ENCODE measurements at regions not wholly inside any gene's neighbourhood (a gene's known extent, or its start where the extent isn't known, plus 50 kb on each side); places are given as distances from the start of the nearest gene placed in this dataset.

DNA sequence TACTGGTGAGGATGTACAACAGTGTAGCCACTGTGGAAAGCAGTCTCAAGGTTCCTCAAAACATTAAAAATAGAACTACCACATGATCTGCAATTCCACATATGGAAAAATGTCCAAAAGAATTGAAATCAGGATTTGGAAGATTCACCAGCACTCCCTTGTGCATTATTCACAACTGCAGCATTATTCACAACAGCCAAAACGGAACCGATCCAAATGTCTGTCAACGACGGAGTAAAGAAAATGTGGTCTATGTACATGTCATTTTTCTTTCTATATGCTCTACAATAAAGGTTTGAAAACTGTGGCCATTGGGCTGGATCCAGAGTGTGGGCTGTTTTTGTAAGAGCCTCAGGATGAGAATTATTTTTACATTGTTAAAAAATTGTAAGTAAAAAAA, 1206.1 kb upstream of the CELF2 start:
- no peak overlapping the region for H3K4me3 ChIP-seq
- intact Hi-C loops (cut with DNase I): no loop called here
- ATAC-seq (no peak), DNase-seq (no peak)
- TF ChIP-seq, protein P1, sequence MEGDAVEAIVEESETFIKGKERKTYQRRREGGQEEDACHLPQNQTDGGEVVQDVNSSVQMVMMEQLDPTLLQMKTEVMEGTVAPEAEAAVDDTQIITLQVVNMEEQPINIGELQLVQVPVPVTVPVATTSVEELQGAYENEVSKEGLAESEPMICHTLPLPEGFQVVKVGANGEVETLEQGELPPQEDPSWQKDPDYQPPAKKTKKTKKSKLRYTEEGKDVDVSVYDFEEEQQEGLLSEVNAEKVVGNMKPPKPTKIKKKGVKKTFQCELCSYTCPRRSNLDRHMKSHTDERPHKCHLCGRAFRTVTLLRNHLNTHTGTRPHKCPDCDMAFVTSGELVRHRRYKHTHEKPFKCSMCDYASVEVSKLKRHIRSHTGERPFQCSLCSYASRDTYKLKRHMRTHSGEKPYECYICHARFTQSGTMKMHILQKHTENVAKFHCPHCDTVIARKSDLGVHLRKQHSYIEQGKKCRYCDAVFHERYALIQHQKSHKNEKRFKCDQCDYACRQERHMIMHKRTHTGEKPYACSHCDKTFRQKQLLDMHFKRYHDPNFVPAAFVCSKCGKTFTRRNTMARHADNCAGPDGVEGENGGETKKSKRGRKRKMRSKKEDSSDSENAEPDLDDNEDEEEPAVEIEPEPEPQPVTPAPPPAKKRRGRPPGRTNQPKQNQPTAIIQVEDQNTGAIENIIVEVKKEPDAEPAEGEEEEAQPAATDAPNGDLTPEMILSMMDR (IDR thresholded peaks at IDR 0.05): no peak
- H3K4me1 ChIP-seq: no peaks in the 10 kb centered on the region
- H3K9me3 ChIP-seq: no peaks in the 10 kb centered on the region
- H3K27me3 ChIP-seq (ENCODE audit: low read depth): no peaks in the 10 kb centered on the region
- H3K27ac ChIP-seq: no peak overlapping the region
- H3K36me3 ChIP-seq: no peaks in the 10 kb centered on the region

- Histone ChIP-seq H3K27me3 (ENCODE audit: low read depth) (no peaks in the 10 kb centered on the region), H3K4me1 (no peaks in the 10 kb centered on the region), H3K36me3 (no peaks in the 10 kb centered on the region), H3K9me3 (no peaks in the 10 kb centered on the region), H3K27ac (no peak overlapping the region), H3K4me3 (no peak overlapping the region)
- DNase-seq (no peak), ATAC-seq (no peak)
- intact Hi-C loops (cut with DNase I): no loop called here
- TF ChIP-seq, protein P1 (IDR thresholded peaks at IDR 0.05): no peak
These were observed 1203.3 kb upstream of the CELF2 start for GRCh38 chr10:9814285-9814864.

DNA sequence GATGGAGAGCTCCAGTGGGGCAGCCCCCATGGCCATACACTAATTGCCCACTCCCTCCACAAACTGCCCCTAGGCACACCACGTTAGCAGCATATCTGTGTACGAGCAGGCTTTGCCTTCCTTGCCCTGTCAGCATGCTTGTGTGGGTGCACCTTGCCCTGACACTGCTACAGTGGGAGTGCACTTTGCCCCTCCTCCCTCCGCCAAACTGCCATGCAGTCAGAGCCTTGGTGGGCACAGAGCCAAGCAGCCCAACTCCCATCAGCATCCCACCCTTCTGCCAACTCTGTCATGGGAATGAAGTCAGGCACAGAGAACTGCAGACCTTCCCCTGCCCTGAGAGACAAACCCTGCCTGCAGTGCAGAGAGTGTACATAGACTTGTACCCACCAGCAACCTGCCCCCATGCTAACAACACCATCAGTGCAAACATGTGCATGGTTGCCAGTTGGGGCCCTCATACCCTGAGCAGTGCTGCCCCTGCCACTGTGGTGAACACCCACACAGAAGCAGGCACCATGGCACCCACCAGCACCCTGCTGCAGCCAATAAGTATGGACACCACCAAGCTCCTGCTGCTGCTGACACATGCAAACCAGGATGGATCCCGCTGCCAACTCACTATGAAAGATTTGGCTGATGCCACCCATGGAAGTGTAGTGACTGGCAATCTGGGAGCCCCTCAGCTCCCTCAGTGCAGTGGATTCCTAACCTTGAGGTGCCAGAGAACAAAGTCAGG, 1197.7 kb upstream of the CELF2 start:
- intact Hi-C loops (cut with DNase I): no loop called here
- H3K4me1 ChIP-seq: no peaks in the 10 kb centered on the region
- H3K9me3 ChIP-seq: no peaks in the 10 kb centered on the region
- no peak for DNase-seq
- TF ChIP-seq, protein P1 (IDR thresholded peaks at IDR 0.05): no peak
- H3K27ac ChIP-seq: no peak overlapping the region
- H3K36me3 ChIP-seq: no peaks in the 10 kb centered on the region
- H3K4me3 ChIP-seq: no peak overlapping the region
- no peaks in the 10 kb centered on the region for H3K27me3 ChIP-seq (ENCODE audit: low read depth)
- ATAC-seq: peak in 1 of 2 donors; percentile 25

DNA sequence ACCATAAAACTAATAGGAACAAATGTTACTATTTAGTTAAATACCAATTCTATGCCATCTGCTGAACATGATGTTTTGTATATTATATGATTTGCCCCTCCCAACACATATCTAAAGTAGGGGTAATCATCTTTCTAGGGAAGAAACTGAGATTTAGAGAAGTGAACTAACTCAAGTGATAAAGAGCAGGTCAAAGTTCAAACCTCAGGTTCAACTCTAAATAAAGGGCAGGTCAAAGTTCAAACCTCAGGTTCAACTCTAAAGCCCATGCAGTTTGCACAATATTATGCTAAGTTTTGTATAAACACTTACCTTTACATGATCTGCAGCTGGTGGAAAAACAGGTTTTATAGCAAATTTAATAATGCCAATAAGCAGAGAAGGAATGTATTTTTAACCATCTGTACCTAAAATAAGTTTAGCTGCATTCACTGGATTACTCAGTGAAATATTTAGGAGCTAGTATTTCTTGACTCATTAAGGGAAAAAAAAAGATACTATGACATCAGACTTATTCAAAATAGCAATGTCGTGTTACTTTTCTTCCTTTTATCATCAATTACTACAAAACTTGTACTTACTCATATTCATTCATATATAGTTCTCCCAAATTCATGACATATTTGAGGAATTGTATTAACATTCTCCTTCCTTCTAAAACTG, 1194.3 kb upstream of the CELF2 start:
- no peak for DNase-seq

DNA sequence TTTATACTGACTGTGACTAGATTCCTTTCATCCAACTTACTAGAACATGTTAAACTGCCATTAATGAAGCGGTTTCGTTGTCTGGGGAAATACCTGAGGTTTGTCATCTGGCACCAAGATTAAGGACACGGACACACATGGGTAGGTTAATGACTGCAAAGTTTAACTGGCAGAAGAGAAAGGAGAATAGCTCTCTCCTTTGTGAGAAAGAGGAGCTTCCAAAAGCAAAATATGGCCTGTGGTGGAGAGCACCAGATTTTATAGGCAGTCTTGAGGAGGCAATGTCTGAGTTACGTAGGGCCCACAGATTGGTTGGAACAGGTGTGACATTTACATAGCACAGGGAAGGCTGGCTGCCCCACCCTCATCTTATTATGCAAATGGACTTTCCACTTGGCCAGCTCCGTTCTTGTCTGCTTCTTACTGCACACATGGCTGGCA, 1193.0 kb upstream of the CELF2 start:
- TF ChIP-seq, protein P1 (IDR thresholded peaks at IDR 0.05): no peak
- ATAC-seq: peak in 1 of 2 donors; percentile 32

More for the DNA sequence above, 1194.3 kb upstream of the CELF2 start:
- intact Hi-C loops (cut with DNase I): no loop called here
- Histone ChIP-seq H3K27me3 (ENCODE audit: low read depth) (no peaks in the 10 kb centered on the region), H3K9me3 (no peaks in the 10 kb centered on the region), H3K4me1 (no peaks in the 10 kb centered on the region), H3K27ac (no peak overlapping the region), H3K36me3 (no peaks in the 10 kb centered on the region), H3K4me3 (no peak overlapping the region)
- ATAC-seq: no peak
- TF ChIP-seq, protein P1 (IDR thresholded peaks at IDR 0.05): no peak

More for the DNA sequence above, 1193.0 kb upstream of the CELF2 start:
- Histone ChIP-seq H3K9me3 (no peaks in the 10 kb centered on the region), H3K4me3 (no peak overlapping the region), H3K36me3 (no peaks in the 10 kb centered on the region), H3K27ac (no peak overlapping the region), H3K4me1 (no peaks in the 10 kb centered on the region), H3K27me3 (ENCODE audit: low read depth) (no peaks in the 10 kb centered on the region)
- intact Hi-C loops (cut with DNase I): no loop called here
- no peak for DNase-seq
